ENCODE measurements at regions not wholly inside any gene's neighbourhood (a gene's known extent, or its start where the extent isn't known, plus 50 kb on each side); places are given as distances from the start of the nearest gene placed in this dataset.
A peak's percentile ranks its signal among the peaks of the same experiment; 100 is the strongest.

- H3K4me2 ChIP-seq (ENCODE audit: insufficient read depth, low read length) = no peak overlapping the region
- H3K79me2 ChIP-seq (ENCODE audit: control insufficient read depth, insufficient read depth, low read length) = no peaks in the 10 kb centered on the region
- peaks cover 10% of the 10 kb centered on the region for H3K4me1 ChIP-seq (ENCODE audit: control insufficient read depth, extremely low read depth, insufficient read depth, low read length)
- no TSS peak for BruUV-seq (replicated peaks)
- no peaks in the 10 kb centered on the region for H3K36me3 ChIP-seq (ENCODE audit: control insufficient read depth in 2 of 2, extremely low read depth in 1 of 2, insufficient read depth in 2 of 2, low read length in 2 of 2)
- CTCF ChIA-PET = no interaction called here
- POLR2A ChIA-PET = no interaction called here
- no peaks in the 10 kb centered on the region for H3K9me3 ChIP-seq (replicated peaks; ENCODE audit: control insufficient read depth, insufficient read depth, low read length)
- H3K27ac ChIP-seq (ENCODE audit: insufficient read depth, low read depth, low read length) = peak overlapping the region; percentile 46
- H2AFZ ChIP-seq (ENCODE audit: low read depth, low read length) = no peak overlapping the region
- intact Hi-C loops (cut with micrococcal nuclease) = loop anchor here (2.0 to 5.0 kb wide), 2 partner anchors 45 to 200 kb away; no protein-coding TSS in a partner anchor
- H3K27me3 ChIP-seq (ENCODE audit: control insufficient read depth in 2 of 2, insufficient read depth in 2 of 2, low read length in 2 of 2) = no peaks in the 10 kb centered on the region
- TF ChIP-seq EZH2 (IDR thresholded peaks at IDR 0.05; ENCODE audit: borderline replicate concordance, low read depth, low read length, severe bottlenecking) (no peak), GATA2 (IDR thresholded peaks at IDR 0.05; ENCODE audit: insufficient read depth, insufficient read length, low read depth, low read length) (no peak), CTCF (IDR thresholded peaks at IDR 0.05; ENCODE audit: extremely low read depth in 1 of 2, insufficient read depth in 1 of 2, low read depth in 1 of 2, low read length in 2 of 2) (no peak), FOS (IDR thresholded peaks at IDR 0.05; ENCODE audit: borderline replicate concordance, insufficient read depth, low read length) (no peak), JUN (IDR thresholded peaks at IDR 0.05; ENCODE audit: borderline replicate concordance, insufficient read depth, insufficient read length, low read depth) (no peak), POLR2AphosphoS5 (IDR thresholded peaks at IDR 0.05; ENCODE audit: insufficient read depth, low read depth, low read length) (no peak), POLR2A (IDR thresholded peaks at IDR 0.05; ENCODE audit: low read depth, low read length) (no peak), MAX (IDR thresholded peaks at IDR 0.05; ENCODE audit: insufficient read depth, insufficient read length) (no peak), MYC (IDR thresholded peaks at IDR 0.05; ENCODE audit: low read depth, low read length) (no peak)
- no peak for DNase-seq (ENCODE audit: low read depth, low spot score)
- no peaks in the 10 kb centered on the region for H4K20me1 ChIP-seq (replicated peaks; ENCODE audit: control insufficient read depth, extremely low read depth, insufficient read depth, low read length)
- dilution Hi-C loops (cut with MboI; ENCODE audit: extremely low pct_ligation_motif_present, low sequenced_read_pairs) = no loop called here
- no peak for FAIRE-seq
- no peak overlapping the region for H3K9ac ChIP-seq (replicated peaks; ENCODE audit: extremely low read depth, insufficient read depth, low read length)
- H3K4me3 ChIP-seq (replicated peaks in 1 of 3; ENCODE audit: insufficient read depth in 1 of 3, low read depth in 1 of 3, low read length in 3 of 3) = no peak overlapping the region
- no peaks in the 10 kb centered on the region for H3K9me1 ChIP-seq (replicated peaks; ENCODE audit: control insufficient read depth, extremely low read depth, insufficient read depth, low read length)
Measured at GRCh38 chr9:90991953-90992352, 190.3 kb downstream of the SYK start.
